ES-I3 (cell line): ENCODE measurements at regions not wholly inside any gene's neighbourhood (a gene's known extent, or its start where the extent isn't known, plus 50 kb on each side); places are given as distances from the start of the nearest gene placed in this dataset.

Experiments used
- H3K36me3 ChIP-seq: 2 replicates; pipeline ENCODE4 v1.6.1; 2013; ENCODE audit warnings: mild to moderate bottlenecking, low read length, control low read depth, moderate library complexity; ENCODE audit not compliant: insufficient read depth
- H3K4me1 ChIP-seq: 2 replicates; pipeline ENCODE4 v1.6.1; 2013; ENCODE audit warnings: mild to moderate bottlenecking, control low read depth, low read length; ENCODE audit not compliant: insufficient read depth
- H3K9ac ChIP-seq: 2 replicates; pipeline ENCODE4 v1.6.1; 2013; ENCODE audit warnings: low read depth, mild to moderate bottlenecking, low read length, moderate library complexity
- H3K9me3 ChIP-seq: 2 replicates; pipeline ENCODE4 v1.6.1; 2013; ENCODE audit warnings: mild to moderate bottlenecking, low read length, moderate library complexity; ENCODE audit not compliant: control insufficient read depth, insufficient read depth

- Histone ChIP-seq H3K9me3 (no peaks in the 10 kb centered on the region; the same call in 1 of the 2 replicates), H3K36me3 (no peaks in the 10 kb centered on the region), H3K4me1 (no peaks in the 10 kb centered on the region), H3K9ac (no peak overlapping the region)
Observed at GRCh38 chr2:196380575-196380974, 209.2 kb upstream of the STK17B start.

DNA sequence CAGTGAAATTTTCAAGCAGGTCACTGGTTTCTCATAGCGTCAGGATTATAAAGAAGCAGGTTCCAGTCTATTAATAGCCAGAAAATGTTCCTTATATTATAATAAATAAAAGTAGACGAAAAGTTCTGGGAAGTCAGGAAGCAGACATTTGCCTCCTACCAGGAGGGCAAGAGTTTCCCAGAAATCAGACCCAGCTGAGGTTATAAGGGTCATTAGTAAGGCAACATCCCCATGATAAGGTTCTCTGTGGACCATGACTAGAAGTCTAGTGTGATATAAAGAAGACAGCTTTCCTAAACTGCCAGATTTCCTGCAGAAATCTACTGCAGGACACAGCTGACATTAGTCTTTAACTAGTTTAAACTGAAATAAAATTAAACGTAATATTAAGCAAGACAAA lies 210.1 kb upstream of the STK17B start:
- H3K9ac ChIP-seq = no peak overlapping the region
- H3K9me3 ChIP-seq = no peaks in the 10 kb centered on the region; the same call in 1 of the 2 replicates
- H3K4me1 ChIP-seq = no peaks in the 10 kb centered on the region
- H3K36me3 ChIP-seq = no peaks in the 10 kb centered on the region

DNA sequence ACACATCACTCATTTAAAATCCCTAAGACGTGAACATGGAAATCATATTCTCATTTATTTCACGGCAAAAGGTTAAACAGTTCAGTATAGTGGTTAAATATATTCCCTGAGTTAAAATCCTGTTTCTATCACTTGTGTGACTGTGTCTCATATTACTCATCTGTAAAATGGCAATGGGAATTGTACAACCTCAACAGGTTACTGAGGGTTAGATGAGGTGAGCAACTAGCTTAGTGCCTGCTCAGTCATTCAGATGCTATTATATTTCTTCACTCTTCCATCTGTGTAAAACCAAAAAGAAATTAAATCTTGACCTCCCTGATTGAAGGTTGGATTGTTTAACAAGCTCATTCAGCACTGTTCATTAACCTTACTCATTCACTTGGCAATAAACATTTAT lies 212.4 kb upstream of the STK17B start:
- Histone ChIP-seq H3K9me3 (no peaks in the 10 kb centered on the region; the same call in 1 of the 2 replicates), H3K36me3 (no peaks in the 10 kb centered on the region), H3K4me1 (no peaks in the 10 kb centered on the region), H3K9ac (no peak overlapping the region)

DNA sequence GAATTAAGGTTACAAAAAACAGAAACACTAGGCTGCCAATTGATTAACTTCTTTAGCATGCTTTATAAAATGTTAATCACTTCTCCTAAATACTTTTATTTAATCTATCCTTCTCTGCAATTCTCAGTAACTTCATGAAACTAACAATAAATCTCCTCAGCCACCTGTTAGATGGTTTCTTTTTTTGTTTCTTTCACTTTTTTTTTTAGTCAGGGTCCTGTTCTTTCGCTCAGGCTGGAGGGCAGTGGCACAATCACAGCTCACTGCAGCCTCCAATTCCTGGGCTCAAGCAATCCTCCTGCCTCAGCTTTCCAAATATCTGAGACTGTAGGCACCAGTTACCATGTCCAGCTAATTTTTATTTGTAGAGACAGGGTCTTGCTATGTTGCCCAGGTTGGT lies 213.4 kb upstream of the STK17B start:
- H3K36me3 ChIP-seq = no peaks in the 10 kb centered on the region
- no peaks in the 10 kb centered on the region for H3K4me1 ChIP-seq
- H3K9ac ChIP-seq = no peak overlapping the region
- H3K9me3 ChIP-seq = no peaks in the 10 kb centered on the region; the same call in 1 of the 2 replicates

DNA sequence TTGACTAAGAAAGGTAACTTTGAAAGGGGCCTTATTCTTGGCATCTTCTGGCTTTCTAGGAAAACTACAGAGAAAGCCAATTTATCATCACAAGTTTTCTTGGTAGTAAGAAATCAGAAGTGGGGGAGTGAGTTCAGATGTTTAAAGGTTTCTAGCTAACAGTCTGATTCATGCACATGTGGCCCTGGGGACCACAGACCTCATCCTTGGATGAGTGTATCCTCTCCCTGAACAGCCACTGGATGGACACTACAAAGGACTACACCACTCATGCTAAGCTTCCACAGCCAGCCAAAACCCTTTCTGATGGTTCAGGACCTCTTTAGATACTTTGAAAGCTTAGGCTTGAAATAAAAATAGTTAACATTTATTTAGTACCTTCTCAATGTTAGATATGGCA lies 218.3 kb upstream of the STK17B start:
- H3K36me3 ChIP-seq = no peaks in the 10 kb centered on the region
- no peaks in the 10 kb centered on the region for H3K4me1 ChIP-seq

DNA sequence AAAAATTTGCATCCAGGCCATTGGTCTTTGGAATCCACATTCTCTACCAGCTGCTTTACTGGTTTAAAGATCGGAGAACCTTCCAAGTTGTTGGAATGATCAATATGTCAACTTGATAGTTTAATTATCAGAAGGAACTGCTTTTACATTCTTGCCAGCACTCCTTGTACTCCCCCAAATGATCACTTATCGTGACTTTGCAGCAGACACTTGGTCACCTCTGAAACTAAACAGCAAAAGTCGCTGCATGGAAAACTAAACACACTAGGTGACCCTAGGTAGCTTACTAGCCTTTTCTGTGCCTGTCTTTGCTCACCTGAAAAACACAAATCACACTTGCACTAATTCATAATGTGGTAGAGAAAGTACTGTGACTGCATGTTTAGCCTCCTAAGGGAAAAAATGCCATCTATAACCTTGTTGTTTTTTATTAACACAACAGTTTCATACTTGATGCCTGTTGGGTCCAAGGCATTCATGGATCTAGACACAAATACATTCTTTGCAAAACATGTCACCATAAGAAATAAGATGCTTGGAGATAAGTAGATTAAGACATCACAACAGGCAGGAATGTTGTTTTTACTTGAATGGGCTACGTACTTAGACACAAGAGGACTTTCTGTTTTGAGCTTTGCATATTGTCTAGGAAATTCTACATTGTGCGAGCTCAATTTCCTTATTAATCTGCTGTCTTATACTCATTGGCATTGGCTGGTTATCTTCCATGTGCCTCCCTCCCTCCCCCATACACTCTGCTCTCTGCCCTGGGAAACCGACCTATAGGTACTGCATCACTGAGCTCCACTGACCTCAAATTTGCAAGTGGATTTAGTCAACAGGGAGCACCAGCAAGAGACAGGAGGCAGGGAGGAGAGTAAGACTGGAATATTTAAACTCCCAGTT lies 219.1 kb upstream of the STK17B start:
- H3K36me3 ChIP-seq = no peaks in the 10 kb centered on the region
- H3K9me3 ChIP-seq = no peaks in the 10 kb centered on the region
- no peaks in the 10 kb centered on the region for H3K4me1 ChIP-seq
- H3K9ac ChIP-seq = no peak overlapping the region

More for the DNA sequence above, 218.3 kb upstream of the STK17B start:
- no peak overlapping the region for H3K9ac ChIP-seq
- H3K9me3 ChIP-seq = no peaks in the 10 kb centered on the region; the same call in 1 of the 2 replicates

DNA sequence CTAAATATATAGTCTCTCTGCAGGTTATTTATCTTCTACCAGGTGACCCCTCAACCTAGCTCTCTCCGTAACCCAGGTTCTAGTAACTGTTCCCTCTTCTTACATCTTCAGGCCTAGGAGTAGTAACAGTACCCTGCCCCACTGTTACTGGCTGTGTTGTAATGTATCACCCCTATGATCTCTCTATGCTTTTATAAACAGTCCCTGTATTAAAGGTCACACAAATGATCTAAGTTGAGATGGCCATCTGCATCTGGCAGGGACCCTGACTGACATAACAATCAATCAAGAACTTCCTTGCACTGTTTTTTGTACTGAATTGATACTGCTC lies 219.7 kb upstream of the STK17B start:
- Histone ChIP-seq H3K36me3 (no peaks in the 10 kb centered on the region), H3K4me1 (no peaks in the 10 kb centered on the region), H3K9me3 (no peaks in the 10 kb centered on the region; the same call in 1 of the 2 replicates), H3K9ac (no peak overlapping the region)

DNA sequence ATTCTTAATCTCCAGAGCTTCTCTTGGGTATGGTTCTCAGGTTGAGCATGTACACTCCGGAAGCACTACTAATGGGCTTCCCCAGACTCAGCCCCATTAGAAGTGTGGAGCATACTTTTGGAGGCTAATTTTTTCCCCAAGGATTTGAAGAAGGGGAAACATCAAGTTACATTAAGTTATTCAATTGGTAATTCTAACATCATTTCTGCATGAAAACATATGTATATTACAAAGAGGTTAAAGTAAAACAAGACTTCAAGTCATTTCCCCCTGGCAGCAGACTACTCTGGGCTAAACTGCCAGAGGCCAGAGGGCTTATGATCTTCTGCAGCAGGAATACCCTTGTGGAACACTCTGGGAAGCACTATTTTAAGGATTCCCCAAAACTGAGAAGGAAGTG lies 227.7 kb upstream of the STK17B start:
- H3K9me3 ChIP-seq = no peaks in the 10 kb centered on the region; the same call in 1 of the 2 replicates
- H3K4me1 ChIP-seq = peaks cover 11% of the 10 kb centered on the region; the same call in 1 of the 2 replicates
- no peaks in the 10 kb centered on the region for H3K36me3 ChIP-seq
- H3K9ac ChIP-seq = no peak overlapping the region

DNA sequence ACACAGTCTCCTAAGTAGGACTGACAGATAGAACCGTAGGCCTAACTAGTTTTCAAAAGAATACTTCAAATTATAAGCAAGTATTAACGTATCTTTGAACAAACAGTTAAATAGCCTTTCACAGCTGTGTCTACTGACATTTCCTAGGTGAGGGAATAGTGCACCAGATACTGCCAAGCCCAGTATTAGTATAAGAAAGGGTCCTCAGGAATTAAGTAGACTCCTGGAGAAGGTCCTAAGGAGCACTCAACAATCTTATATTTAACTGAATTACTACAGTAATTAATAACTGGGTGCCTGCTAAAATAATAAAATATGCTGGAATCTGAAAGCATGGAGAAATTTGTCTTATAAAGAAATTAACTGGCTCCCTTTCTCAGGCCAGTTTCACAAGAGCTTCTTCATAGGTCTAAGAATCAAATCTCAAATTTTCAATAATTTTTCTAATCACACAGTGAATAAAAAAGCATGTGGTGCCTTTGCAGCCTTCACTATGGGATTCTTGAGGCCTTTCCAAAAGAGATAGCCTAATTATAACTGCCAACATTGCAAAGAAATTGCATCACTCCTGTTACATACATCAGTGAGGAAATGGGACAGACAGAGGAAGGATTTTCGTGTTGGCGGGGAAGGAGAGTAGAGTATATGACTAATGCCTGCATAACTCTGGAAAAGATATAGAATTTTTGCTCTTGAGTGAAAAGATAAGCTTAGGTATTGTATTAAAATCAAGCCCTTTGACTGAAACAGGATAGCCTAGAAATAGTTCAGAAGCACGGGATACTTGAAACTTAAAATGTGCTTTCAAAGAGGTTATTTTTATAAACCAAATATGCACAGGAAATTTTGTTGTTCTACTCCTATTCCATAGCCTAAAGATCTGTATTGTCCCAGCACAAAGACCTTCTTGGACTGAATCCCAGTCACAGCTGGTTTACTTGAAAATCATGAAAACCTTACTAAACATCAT lies 228.6 kb upstream of the STK17B start:
- Histone ChIP-seq H3K36me3 (no peaks in the 10 kb centered on the region), H3K4me1 (peaks cover 11% of the 10 kb centered on the region; the same call in 1 of the 2 replicates), H3K9ac (no peak overlapping the region), H3K9me3 (no peaks in the 10 kb centered on the region; the same call in 1 of the 2 replicates)

DNA sequence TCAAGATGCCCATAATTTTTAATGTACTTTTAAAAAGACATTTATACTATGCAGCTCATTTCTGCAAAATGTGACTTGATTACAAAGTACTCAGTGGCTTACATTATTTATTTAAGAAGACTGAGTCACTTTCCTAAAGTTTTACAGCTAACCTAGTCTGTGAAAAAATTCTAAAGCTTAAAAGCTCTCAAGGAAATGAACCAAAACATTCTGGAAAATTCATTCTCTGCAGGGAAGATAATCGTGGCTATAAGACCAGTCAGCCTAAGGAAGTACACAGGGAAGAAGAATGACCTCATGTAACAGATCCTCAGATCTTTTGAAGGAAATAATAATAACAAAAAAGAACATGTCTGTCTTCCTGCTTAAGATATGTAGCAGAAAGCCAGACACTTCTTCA lies 232.1 kb upstream of the STK17B start:
- no peaks in the 10 kb centered on the region for H3K36me3 ChIP-seq
- H3K9me3 ChIP-seq = no peaks in the 10 kb centered on the region
- peaks cover 11% of the 10 kb centered on the region; the same call in 1 of the 2 replicates for H3K4me1 ChIP-seq
- H3K9ac ChIP-seq = no peak overlapping the region

- Histone ChIP-seq H3K4me1 (peaks cover 8% of the 10 kb centered on the region; the same call in 1 of the 2 replicates), H3K36me3 (no peaks in the 10 kb centered on the region), H3K9ac (no peak overlapping the region), H3K9me3 (no peaks in the 10 kb centered on the region)
Observed at GRCh38 chr2:196404276-196404675, 232.9 kb upstream of the STK17B start.

- Histone ChIP-seq H3K4me1 (no peaks in the 10 kb centered on the region), H3K9me3 (no peaks in the 10 kb centered on the region), H3K36me3 (no peaks in the 10 kb centered on the region), H3K9ac (no peak overlapping the region)
Observed at GRCh38 chr2:196407675-196408264, 231.7 kb upstream of the CCDC150 start.

DNA sequence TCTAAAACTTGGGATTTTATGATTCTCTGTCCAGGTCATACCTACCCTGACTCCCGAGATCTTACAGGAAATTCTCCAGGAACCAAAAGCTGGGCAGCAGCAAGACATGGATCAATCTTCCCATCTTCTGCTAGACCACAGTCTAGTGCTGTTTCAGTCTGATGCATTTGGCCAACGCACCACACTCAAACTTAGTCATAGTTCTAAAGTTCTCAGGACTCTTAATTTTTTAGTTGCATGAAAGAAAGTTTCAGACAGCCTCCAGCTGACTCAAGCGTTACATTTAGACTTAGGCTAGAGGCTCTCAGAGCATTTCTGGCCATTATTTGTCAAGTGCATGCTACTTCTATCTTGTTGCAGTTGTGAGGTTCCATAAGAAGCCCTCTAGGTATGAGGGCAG lies 230.1 kb upstream of the CCDC150 start:
- Histone ChIP-seq H3K9me3 (no peaks in the 10 kb centered on the region), H3K36me3 (no peaks in the 10 kb centered on the region), H3K9ac (no peak overlapping the region), H3K4me1 (no peaks in the 10 kb centered on the region)

DNA sequence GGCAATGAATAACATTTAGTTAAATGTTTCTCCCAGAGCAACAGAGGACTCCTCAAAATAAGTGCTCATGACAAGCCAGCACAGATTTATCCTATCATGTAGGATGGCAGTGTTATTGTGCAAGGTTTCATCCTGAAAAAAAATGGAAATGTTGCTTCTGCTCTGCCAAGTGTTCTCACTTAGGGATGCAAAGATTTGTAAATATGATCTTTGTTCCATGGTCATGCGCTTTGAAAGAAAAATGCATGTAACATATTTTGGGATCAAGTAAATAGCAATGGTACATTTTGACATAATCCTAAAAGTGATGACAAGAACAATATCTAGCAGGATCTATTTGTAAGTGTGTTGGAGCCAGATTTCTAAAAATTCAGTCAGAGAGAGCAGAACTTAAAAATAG lies 229.5 kb upstream of the CCDC150 start:
- H3K4me1 ChIP-seq = no peaks in the 10 kb centered on the region
- H3K36me3 ChIP-seq = no peaks in the 10 kb centered on the region
- no peak overlapping the region for H3K9ac ChIP-seq
- no peaks in the 10 kb centered on the region for H3K9me3 ChIP-seq
